ENCODE measurements at regions not wholly inside any gene's neighbourhood (a gene's known extent, or its start where the extent isn't known, plus 50 kb on each side); places are given as distances from the start of the nearest gene placed in this dataset.

- no peak for DNase-seq (ENCODE audit: low spot score)
Measured at GRCh38 chr5:114153833-114154232, 208.0 kb upstream of the KCNN2 start.

GRCh38 chr5:114166081-114166480 is 195.8 kb upstream of the KCNN2 start:
- DNase-seq (ENCODE audit: low spot score), result no peak

GRCh38 chr5:114174131-114174530 is 187.7 kb upstream of the KCNN2 start:
- DNase-seq (ENCODE audit: low spot score), result no peak

GRCh38 chr5:114174837-114175236 is 187.0 kb upstream of the KCNN2 start:
- no peak for DNase-seq (ENCODE audit: low spot score)

- DNase-seq (ENCODE audit: low spot score), result no peak
Measured at GRCh38 chr5:114176356-114176755, 185.5 kb upstream of the KCNN2 start.

- no peak for DNase-seq (ENCODE audit: low spot score)
Measured at GRCh38 chr5:114179134-114179533, 182.7 kb upstream of the KCNN2 start.

- DNase-seq (ENCODE audit: low spot score), result no peak
Measured at GRCh38 chr5:114184006-114184405, 177.9 kb upstream of the KCNN2 start.

GRCh38 chr5:114185274-114185673 is 176.6 kb upstream of the KCNN2 start:
- DNase-seq (ENCODE audit: low spot score), result no peak

GRCh38 chr5:114191441-114191840 is 170.4 kb upstream of the KCNN2 start:
- DNase-seq (ENCODE audit: low spot score), result no peak

- no peak for DNase-seq (ENCODE audit: low spot score)
Measured at GRCh38 chr5:114192108-114192507, 169.8 kb upstream of the KCNN2 start.

GRCh38 chr5:114201332-114201731 is 160.5 kb upstream of the KCNN2 start:
- DNase-seq (ENCODE audit: low spot score), result no peak

- no peak for DNase-seq (ENCODE audit: low spot score)
Measured at GRCh38 chr5:114204923-114205322, 156.9 kb upstream of the KCNN2 start.

GRCh38 chr5:114206640-114207039 is 155.2 kb upstream of the KCNN2 start:
- DNase-seq (ENCODE audit: low spot score), result no peak

GRCh38 chr5:114207615-114208014 is 154.3 kb upstream of the KCNN2 start:
- no peak for DNase-seq (ENCODE audit: low spot score)

GRCh38 chr5:114208120-114208519 is 153.8 kb upstream of the KCNN2 start:
- DNase-seq (ENCODE audit: low spot score), result no peak

- DNase-seq (ENCODE audit: low spot score), result no peak
Measured at GRCh38 chr5:114208588-114208987, 153.3 kb upstream of the KCNN2 start.

- DNase-seq (ENCODE audit: low spot score), result no peak
Measured at GRCh38 chr5:114210662-114211061, 151.2 kb upstream of the KCNN2 start.

GRCh38 chr5:114221807-114222206 is 140.1 kb upstream of the KCNN2 start:
- DNase-seq (ENCODE audit: low spot score), result no peak

- DNase-seq (ENCODE audit: low spot score), result no peak
Measured at GRCh38 chr5:114223866-114224265, 138.0 kb upstream of the KCNN2 start.

GRCh38 chr5:114237766-114238165 is 124.1 kb upstream of the KCNN2 start:
- DNase-seq (ENCODE audit: low spot score), result no peak

- no peak for DNase-seq (ENCODE audit: low spot score)
Measured at GRCh38 chr5:114238771-114239313, 123.0 kb upstream of the KCNN2 start.

GRCh38 chr5:114243281-114243971 is 118.4 kb upstream of the KCNN2 start:
- no peak for DNase-seq (ENCODE audit: low spot score)

- no peak for DNase-seq (ENCODE audit: low spot score)
Measured at GRCh38 chr5:114243972-114244317, 117.9 kb upstream of the KCNN2 start.

- no peak for DNase-seq (ENCODE audit: low spot score)
Measured at GRCh38 chr5:114249823-114250222, 112.0 kb upstream of the KCNN2 start.

Measured in globus pallidus (tissue), 1 donor.